GM19438 (cell line): ENCODE measurements at regions not wholly inside any gene's neighbourhood (a gene's known extent, or its start where the extent isn't known, plus 50 kb on each side); places are given as distances from the start of the nearest gene placed in this dataset.
"Not testable (repeated sequence)": the region's sequence is repeated elsewhere in the genome, so short reads cannot be mapped to it uniquely, and the experiment has no call there.

Experiments used
- ATAC-seq: cut with Tn5 transposase; IDR thresholded peaks from one replicate; pipeline ENCODE4 v1.9.1; 2021; ENCODE audit warnings: low read depth; ENCODE audit not compliant: unreplicated experiment

GRCh38 chr16:63703612-63704011, 1418.3 kb downstream of the CDH11 start:
- ATAC-seq: no peak

- no peak for ATAC-seq
Measured at GRCh38 chr16:63702981-63703590, 1418.8 kb downstream of the CDH11 start.

GRCh38 chr16:63697736-63698135, 1424.1 kb downstream of the CDH11 start:
- no peak for ATAC-seq

- no peak for ATAC-seq
Measured at GRCh38 chr16:63695347-63695746, 1426.5 kb downstream of the CDH11 start.

- no peak for ATAC-seq
Measured at GRCh38 chr16:63690961-63691360, 1430.9 kb downstream of the CDH11 start.

GRCh38 chr16:63690267-63690666, 1431.6 kb downstream of the CDH11 start:
- ATAC-seq: no peak

- ATAC-seq: no peak
Measured at GRCh38 chr16:63689068-63689467, 1432.8 kb downstream of the CDH11 start.

GRCh38 chr16:63684149-63685101, 1437.4 kb downstream of the CDH11 start:
- no peak for ATAC-seq

- no peak for ATAC-seq
Measured at GRCh38 chr16:63682844-63683243, 1439.0 kb downstream of the CDH11 start.

- no peak for ATAC-seq
Measured at GRCh38 chr16:63672493-63672892, 1449.4 kb downstream of the CDH11 start.

- ATAC-seq: no peak
Measured at GRCh38 chr16:63663155-63663554, 1458.7 kb downstream of the CDH11 start.

- no peak for ATAC-seq
Measured at GRCh38 chr16:63655846-63656245, 1466.0 kb downstream of the CDH11 start.

- no peak for ATAC-seq
Measured at GRCh38 chr16:63653044-63653839, 1468.6 kb downstream of the CDH11 start.

GRCh38 chr16:63652091-63652490, 1469.8 kb downstream of the CDH11 start:
- no peak for ATAC-seq

- no peak for ATAC-seq
Measured at GRCh38 chr16:63650550-63650949, 1471.3 kb downstream of the CDH11 start.

- not testable (repeated sequence) for ATAC-seq
Measured at GRCh38 chr16:63633706-63634445, 1488.0 kb downstream of the CDH11 start.

GRCh38 chr16:63629272-63629671, 1492.6 kb downstream of the CDH11 start:
- ATAC-seq: no peak

- no peak for ATAC-seq
Measured at GRCh38 chr16:63628812-63629211, 1493.1 kb downstream of the CDH11 start.

- no peak for ATAC-seq
Measured at GRCh38 chr16:63625126-63625525, 1496.7 kb downstream of the CDH11 start.

GRCh38 chr16:63623551-63624039, 1498.3 kb downstream of the CDH11 start:
- ATAC-seq: no peak
